ENCODE measurements at regions not wholly inside any gene's neighbourhood (a gene's known extent, or its start where the extent isn't known, plus 50 kb on each side); places are given as distances from the start of the nearest gene placed in this dataset.

GRCh38 chr1:30423570-30423969 is 299.8 kb downstream of the MATN1 start:
- no peak for TF ChIP-seq CTCF (IDR thresholded peaks at IDR 0.05; ENCODE audit: borderline replicate concordance, insufficient read depth, low read depth, low read length)
- H3K4me3 ChIP-seq (ENCODE audit: low read depth, low read length), result no peak overlapping the region

GRCh38 chr1:30422251-30422650 is 301.1 kb downstream of the MATN1 start:
- no peak for TF ChIP-seq CTCF (IDR thresholded peaks at IDR 0.05; ENCODE audit: borderline replicate concordance, insufficient read depth, low read depth, low read length)
- H3K4me3 ChIP-seq (ENCODE audit: low read depth, low read length), result no peak overlapping the region

- no peak for TF ChIP-seq CTCF (IDR thresholded peaks at IDR 0.05; ENCODE audit: borderline replicate concordance, insufficient read depth, low read depth, low read length)
- H3K4me3 ChIP-seq (ENCODE audit: low read depth, low read length), result no peak overlapping the region
Observed at GRCh38 chr1:30420519-30421050, 302.8 kb downstream of the MATN1 start.

- no peak for TF ChIP-seq CTCF (IDR thresholded peaks at IDR 0.05; ENCODE audit: borderline replicate concordance, insufficient read depth, low read depth, low read length)
- no peak overlapping the region for H3K4me3 ChIP-seq (ENCODE audit: low read depth, low read length)
Observed at GRCh38 chr1:30419831-30420230, 303.6 kb downstream of the MATN1 start.

- no peak overlapping the region for H3K4me3 ChIP-seq (ENCODE audit: low read depth, low read length)
- no peak for TF ChIP-seq CTCF (IDR thresholded peaks at IDR 0.05; ENCODE audit: borderline replicate concordance, insufficient read depth, low read depth, low read length)
Observed at GRCh38 chr1:30418939-30419720, 304.3 kb downstream of the MATN1 start.

GRCh38 chr1:30418061-30418938 is 305.1 kb downstream of the MATN1 start:
- no peak overlapping the region for H3K4me3 ChIP-seq (ENCODE audit: low read depth, low read length)
- TF ChIP-seq CTCF (IDR thresholded peaks at IDR 0.05; ENCODE audit: borderline replicate concordance, insufficient read depth, low read depth, low read length), result no peak

Data from GM12875 (cell line).